ENCODE measurements at regions not wholly inside any gene's neighbourhood (a gene's known extent, or its start where the extent isn't known, plus 50 kb on each side); places are given as distances from the start of the nearest gene placed in this dataset.

DNA sequence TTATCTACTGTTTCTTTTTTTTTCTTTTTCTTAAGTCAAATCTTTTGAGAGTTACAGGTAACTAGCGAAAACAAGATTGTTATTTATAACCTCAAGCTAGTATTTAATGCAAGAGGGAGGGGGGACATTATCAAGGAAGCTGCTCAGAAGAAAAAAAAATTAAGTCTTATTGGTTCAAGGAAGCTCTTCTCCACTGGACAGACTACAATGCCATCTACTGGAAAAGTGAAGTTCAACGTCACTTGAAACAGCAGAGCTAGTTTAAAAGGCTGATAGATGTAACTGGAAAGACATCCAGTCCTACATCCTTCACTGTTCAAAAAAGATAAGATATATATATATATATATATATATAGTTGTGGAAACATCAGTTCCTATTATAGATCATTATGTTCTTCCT is 418.0 kb upstream of the PSMD7 start:
- DNase-seq, result no peak

DNA sequence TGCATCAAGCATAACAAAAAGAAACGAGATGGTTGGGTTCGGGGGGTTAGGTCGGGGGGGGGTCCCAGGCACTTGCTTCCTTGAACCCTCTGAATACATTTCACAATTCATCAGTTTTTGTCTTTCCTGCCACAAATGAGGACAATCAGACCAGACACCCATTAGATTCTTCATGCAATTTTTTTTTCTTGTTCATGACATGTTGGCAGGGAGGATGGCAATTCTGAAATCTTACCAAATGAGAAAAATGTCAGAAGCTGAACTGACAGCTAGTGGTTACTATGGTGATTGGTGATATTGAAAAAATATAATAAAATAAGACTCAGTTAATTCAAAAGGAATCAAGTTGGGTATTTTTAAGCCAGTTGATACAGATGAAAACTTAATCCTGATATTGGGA is 419.5 kb upstream of the PSMD7 start:
- no peak for DNase-seq

DNA sequence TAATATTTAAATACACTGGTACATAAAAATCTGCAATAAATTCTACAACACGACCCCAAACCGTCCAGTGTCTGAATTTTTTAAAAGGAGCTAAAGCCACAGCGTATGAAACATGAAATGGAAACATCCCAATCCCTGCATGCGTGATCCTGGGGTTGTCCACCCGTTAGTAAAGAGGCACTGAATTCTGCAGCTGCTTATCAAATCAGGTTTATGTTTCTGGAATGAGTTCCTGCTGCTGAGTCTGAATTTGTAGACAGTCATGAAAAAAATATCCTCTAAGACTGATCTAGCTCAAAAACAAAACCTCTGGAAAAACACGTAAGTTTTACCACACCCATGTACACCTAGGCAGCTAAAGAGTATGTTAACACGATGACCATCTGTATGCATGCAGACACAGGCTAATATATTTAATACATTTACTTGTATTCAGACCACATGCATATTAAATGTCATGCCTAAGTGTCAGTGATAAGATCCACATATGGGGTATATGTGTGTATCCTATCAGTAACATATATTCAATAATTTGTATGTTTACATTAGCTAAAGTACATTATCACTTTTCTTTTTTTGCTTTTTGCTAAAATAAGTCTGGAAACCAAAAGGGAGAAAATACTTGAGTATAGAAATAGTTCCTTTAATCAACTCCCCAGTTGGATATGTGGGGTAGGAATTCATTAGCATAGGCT is 420.5 kb upstream of the PSMD7 start:
- DNase-seq, result no peak

DNA sequence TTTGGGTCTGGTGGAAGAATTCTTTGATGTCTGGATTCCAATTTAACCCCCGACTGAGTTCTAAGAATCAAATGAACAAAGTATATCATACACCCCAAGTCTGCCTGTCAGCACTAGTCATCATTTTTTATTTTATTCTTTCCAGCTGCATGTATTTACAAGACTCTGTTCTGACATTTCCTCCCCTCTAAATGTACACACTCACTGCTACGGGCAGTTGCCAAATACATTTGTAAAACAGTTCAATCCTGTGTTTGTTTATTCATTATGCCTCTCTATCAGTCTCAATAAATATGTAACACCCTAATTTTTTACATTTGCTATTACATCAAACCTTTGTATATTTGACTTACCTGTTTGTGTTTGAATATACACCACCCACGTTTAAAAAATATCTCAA is 422.3 kb upstream of the PSMD7 start:
- no peak for DNase-seq

DNA sequence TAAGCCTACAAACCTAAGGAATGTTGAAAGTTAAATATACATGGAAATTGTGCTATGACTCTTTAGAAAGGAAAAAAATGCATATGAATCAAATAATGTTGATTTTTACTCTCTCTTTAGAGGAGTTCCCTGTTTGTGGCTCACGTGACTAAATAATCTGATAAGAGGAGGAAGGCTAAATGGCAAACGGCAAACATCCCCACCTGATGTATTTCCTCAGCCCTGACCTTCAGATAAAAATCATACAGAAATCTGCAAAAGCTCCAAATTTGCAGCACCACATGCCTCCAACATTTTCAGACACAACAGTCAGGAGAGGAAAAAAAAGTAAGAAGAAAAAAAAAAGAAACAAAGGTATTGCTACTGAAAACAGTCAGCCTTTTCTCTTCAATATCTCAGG is 423.0 kb upstream of the PSMD7 start:
- DNase-seq, result no peak

DNA sequence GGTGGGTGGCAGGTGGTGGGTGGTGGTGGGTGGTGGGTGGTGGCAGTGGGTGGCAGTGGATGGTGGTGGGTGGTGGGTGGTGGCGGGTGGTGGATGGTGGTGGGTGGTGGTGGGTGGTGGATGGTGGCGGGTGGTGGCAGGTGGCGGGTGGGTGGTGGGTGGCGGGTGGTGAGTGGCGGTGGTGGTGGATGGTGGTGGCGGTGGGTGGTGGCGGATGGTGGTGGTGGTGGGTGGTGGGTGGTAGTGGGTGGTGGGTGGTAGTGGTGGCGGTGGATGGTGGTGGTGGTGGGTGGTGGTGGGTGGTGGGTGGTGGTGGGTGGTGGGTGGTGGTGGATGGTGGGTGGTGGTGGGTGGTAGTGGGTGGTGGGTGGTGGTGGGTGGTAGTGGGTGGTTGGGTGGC is 423.8 kb upstream of the PSMD7 start:
- no peak for DNase-seq

DNA sequence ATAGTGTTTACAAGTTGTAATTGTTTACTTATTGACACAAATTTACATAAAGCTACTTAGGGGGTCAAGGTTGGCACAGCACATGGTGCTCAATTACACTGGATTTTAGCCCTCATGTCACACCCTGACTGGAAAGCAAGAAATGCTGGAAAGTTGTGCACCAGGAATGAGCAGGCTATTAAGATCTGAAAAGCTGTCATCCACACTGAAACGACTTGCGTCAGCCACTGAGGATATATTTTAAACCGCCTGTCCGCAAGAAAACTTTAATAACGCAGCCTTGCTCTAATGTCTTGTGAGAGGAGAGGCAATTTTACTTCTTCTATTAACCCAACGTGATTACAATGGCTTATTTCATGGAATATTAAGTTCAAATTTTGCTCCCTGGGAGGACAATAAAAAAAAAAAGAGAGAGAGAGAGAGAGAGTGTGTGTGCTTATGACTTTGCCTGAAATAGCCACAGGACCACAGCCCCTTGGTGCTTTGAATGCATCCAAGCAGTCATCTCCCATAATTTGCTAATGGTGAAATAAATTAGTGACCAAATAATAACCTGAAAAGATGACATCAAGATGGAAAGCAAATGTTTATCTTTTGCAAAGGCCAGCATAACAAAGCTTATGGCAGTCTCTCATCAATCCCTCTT is 425.4 kb upstream of the PSMD7 start:
- DNase-seq, result no peak

DNA sequence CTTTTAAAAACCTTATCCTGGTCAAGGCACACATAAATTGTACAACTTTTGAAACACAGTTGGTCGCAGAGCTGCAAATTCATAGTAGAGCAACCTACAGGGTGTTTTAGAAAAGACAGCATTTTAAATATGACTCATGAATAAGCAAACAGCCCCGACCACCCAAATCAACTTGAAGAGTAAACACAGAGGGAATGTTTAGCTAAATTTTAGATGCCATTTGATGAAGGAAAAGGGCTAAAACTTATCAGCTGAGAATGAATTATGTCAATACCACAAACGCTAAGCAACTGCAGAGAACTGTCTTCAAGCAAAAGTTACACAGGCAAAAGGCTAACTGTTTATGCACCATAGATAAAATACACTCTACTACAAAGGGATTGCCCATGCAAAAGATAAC is 427.5 kb upstream of the PSMD7 start:
- no peak for DNase-seq

DNA sequence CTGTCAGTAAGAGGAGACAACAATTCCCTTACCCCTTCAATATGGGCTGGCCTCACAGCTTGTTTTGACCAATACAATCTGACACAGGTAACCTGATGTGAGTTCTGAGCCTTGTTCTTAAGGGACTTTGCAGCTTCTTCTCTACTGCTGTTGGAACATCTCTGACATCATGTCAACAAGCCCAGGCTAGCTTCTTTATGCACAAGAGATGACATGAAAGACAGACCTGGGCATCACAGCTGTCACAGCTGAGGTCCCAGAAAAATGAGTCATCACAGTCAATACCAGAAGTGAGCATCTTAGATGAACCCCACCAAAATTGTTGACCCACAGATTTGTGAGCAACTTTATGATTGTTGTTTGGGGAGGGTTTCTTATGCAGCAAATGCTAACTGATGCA is 431.7 kb upstream of the PSMD7 start:
- no peak for DNase-seq

DNA sequence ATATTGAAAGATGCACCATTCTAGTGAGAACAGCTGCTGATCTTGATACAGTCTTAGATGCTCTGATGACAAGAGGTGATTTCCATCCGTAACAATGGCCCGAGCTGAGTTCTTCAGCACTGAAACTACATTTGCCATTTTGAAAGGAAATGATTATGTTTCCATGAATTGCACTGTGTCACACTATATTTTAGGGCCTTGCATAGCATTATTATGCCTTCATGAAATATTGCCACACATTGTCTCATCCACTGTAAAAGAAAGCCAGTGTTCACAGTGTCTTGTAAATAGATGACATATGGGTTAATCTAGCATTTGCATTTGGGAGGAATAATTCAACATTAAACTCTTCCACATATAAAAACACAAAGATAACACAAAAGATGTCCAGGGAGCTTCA is 438.3 kb upstream of the PSMD7 start:
- no peak for DNase-seq

DNA sequence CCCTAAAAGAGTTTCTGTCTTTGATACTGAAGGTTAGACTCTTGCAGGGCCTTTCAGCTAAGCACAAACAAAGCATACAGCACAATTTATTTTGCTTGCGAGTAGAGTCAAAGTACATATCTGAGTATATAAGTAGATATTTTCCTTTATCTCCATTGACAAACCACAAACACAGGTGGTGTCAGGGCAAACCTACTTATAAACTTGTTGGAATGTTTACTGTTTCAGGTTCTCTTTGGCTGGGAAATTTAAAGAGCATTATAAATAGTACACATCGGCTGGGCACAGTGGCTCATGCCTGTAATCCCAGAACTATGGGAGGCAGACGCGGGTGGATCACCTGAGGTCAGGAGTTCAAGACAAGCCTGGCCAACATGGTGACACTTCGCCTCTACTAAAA is 442.6 kb upstream of the PSMD7 start:
- DNase-seq, result no peak

DNA sequence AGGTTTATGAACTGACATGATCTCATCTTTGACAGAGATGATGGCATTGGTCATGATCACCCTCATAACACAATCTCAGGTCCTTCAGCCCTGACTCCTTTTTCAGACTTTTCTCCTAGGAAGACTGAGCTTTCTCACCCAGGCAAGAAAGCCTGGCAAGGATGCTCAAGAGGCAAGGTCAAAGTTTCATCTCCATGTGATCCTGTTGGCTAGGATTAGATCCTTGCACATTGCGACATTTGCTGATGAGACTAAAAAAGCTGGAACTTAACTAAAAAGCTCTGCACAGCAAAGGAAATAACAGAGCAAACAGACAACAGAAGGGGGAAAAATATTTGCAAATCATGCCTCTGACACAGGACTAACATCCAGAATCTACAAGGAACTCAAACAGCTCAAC is 444.1 kb upstream of the PSMD7 start:
- no peak for DNase-seq

DNA sequence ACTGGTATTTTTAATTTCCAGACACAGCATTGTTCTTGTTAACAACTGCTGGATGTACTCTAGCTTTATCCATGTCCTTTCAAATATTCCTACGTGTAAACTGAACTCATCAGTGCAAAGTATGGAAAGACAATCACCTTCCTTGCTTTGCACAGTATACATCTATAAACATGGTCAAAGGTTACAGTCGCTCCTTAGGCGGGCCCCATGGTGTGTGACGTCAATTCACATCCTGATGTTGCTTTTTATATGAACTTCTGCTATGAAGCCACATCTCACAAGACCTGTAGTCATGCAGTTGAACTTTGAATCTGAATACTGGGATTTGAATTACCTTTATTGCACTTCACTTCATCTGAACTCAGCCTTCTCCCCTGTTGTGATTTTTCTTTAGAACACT is 447.6 kb upstream of the PSMD7 start:
- DNase-seq, result no peak

DNA sequence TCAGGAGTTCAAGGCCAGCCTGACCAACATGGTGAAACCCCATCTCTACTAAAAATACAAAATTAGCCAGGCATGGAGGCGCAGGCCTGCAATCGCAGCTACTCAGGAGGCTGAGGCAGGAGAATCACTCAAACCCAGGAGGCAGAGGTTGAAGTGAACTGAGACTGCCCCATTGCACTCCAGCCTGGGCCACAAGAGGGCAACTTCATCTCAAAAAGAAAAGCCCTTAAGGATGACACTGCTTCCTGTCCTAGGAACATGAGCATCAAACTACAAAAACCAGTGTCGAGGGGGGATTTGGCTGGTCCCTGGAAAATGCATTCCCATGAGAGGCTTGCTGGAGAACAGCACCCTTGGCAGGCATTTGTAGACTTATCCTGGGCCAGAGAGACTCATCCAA is 449.5 kb upstream of the PSMD7 start:
- DNase-seq, result no peak

DNA sequence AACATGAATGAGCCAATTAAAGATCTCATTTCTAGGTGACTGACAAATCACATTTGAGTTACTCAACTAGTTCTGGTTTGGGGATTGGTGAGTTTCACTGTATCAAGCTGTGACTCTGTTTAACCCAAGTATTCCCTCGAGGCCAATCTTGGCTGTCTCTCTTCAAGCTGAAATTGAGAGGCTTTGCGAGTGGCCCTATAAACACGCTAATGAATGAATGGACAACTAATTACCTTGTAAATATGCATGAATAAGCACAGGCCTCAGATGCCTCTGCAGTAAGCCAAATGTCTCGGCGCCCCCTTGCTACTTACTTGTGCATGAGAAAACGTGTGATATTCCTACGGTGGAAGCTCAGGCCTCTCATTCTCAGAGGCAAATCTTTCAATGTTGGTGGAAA is 450.3 kb upstream of the PSMD7 start:
- DNase-seq, result no peak

DNA sequence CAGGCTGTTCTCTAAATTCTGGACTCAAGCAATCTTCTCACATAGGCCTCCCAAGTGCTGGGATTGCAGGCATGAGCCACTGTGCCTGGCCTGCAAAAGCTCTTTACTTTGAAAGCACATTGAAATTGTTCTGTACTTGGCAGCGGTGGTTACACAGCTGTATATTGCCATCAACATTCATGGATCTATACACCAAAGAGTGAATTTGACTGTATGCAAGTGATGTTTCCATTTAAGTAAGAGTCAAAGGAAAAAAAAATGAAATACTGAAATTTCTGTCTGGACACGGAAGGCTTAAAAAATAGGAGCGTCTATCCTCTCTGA is 450.6 kb upstream of the PSMD7 start:
- DNase-seq, result no peak

DNA sequence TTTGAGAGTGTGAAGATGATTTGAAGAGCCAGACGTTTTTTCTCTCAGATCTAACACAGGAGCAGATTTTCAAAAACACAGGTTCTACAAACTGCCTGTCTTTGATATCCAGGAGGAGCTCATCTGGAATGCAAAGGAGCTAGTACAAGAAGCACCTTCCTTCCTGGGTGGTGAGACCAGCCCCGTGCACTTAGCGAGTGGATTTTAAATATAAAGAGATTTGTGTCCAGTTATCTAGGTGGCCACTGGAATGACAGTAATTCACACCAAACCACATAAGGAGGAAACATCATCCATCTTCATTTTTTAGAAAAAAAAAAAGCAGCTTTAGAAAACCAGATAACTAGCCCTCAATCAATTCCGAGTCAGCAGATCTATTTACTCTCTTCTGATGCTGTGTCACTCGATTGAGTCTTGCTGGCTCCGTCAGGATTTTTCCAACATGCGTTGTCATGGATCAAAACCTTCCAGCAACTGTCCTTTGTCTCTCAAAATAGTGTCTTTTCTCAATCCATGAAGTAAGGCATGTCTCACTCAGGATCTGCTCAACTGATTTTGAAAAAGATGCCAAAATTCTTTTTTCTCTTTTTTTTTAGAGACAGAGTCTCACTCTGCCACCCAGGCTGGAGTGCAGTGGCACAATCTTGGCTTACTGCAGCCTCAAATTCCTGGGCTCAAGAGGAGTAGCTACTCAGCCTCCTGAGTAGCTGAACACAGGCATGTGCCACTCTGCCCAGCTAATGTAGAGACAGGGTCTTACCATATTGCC is 451.2 kb upstream of the PSMD7 start:
- no peak for DNase-seq

DNA sequence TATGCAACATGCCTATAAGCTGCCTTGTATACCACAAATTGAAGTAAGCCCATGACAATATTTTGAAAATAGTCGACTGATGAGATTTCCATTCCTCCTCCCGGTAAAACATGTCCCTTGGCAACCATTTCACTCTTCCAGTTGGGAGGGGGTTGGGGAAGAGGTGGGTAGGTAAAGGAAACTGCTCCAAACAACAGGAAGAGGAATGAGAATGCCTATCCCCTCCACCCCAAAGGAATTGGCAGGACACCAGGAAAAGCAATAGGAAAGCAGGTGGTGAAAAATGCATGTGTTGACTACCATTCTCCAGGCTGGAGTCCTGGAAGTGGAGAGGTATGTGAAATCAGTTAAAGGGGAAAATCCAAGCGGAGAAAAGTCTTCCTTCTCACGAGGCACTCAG is 455.9 kb upstream of the PSMD7 start:
- DNase-seq, result no peak

DNA sequence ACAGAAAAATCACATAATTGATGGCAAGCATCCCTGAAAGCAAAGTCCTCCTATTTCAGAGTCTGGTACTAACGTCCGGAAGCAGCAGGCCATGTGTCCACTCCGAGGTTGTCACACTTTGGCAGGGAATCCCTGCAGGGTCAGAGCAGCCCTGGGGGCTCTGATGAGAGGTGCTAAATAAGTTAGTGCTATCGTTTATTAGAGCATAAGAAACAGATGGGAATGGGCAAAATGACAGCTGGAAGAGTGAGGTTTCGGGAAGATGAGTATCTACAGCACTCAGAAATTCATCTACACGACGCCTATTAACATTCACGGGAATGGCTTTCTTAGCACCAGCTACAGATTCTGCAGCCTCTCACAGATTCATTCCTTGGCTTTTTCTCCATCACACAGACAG is 465.4 kb upstream of the PSMD7 start:
- no peak for DNase-seq

DNA sequence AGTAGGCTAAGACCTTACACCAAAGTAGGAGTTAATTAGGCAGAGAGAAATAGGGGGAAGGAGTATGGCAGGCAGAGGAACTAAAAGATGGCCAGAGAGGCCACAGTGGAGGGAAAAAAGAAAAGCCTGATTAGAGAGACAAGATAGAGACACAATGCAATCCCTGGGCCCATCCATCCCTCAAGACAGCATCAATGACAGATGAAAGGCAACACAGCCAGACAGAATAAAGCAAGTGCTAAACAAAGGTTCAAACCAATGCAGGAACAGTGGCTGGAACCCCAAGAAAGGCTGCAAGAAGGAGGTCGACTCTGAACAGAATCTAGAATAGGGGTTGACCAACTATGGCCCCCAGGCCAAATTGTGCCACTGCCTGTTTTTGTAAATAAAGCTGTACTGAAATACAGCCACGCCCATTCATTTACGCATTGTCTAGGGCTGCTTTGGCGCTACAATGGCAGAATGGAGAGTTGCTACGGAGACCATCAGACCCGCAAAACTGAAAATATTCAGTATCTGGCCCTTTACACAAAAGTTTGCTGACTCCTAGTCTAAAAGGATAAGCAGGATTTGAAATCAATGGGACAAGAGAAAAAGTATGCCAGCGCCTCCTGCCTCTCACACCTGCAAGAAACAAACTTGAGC is 473.3 kb upstream of the PSMD7 start:
- no peak for DNase-seq

DNA sequence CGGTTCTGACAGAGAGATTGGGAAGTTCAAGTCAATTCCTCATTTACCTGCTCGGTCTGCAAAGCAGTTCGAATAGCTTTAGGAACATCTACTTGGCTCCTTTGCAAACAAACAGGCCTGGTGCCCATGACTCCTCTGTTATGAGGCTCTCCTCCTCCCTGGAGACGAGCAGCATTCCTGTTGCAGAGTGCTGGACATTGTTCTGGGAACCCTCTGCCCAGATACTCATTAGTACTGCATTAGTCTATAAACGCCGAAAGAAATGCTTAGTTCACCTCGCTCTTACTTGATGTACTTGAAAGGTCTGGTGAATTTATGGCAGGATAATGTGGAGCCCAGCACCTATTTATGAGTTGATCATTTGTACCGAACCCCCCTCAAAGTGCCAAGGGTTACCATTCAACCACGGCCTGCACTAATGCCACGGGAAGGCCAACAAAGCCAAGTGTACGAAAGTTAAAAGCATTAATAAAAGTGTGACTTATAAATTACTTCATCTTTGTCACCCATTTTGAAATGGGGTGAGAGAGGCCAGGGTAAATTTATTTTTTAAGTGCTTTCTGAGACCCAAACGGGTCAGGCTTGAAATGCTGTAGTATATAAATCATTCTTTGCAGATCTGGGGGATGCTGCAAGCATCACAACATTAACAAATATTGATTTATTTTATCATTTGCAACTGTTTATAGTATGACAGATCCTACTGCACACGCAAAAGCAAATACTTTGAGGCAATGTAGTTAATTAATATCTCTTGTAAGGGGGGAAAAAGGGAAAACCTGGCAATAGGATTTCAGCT is 478.9 kb upstream of the PSMD7 start:
- no peak for DNase-seq

DNA sequence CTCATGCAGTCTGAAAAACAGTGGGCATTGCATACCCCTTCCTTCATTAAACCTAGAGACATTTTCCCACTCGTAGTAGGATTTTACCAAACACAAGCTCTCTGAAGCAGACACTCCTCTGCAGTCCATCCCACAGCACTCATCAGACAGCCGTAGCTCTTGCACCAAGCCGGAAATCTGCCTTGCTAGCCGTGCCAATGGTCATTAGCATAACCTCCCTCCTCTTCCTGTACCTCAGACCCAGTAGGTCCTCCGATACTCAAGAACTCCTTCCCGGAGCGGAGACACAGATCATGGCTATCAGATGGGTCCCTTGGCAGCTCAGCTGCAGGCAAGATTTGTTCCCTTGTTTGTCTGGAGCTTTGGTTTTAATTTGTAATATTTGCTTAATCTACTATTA is 483.1 kb upstream of the PSMD7 start:
- no peak for DNase-seq

DNA sequence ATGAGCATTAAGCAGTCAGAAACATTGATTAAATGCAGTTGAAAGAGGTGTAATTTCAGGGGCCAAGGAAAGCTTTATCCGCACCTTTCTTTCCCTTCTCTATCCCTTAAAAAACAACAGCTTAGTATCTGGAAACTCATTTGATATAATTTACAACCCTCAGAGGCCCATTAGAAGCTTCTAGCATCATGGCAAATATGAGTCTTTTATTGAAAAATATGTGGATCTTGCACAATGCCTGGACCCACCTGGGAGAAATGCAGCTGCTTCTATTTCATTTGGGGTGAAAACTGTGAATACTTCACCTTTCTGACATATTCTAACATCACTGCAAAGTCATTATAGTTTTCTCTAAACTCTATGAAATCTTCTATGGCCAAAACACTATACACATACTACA is 492.2 kb upstream of the PSMD7 start:
- no peak for DNase-seq

Data from CD4-positive, alpha-beta T cell treated with Interferon gamma for 1 hour (primary cell).